ENCODE measurements at regions not wholly inside any gene's neighbourhood (a gene's known extent, or its start where the extent isn't known, plus 50 kb on each side); places are given as distances from the start of the nearest gene placed in this dataset.
"Not testable (repeated sequence)": the region's sequence is repeated elsewhere in the genome, so short reads cannot be mapped to it uniquely, and the experiment has no call there.

GRCh38 chr4:121616449-121616848 lies 80.3 kb downstream of the ANXA5 start:
- DNase-seq; in situ Hi-C loops (cut with MboI; ENCODE audit: low pct_unique_long_range_greater_than_20kb, low sequenced_read_pairs): not testable (repeated sequence)

DNA sequence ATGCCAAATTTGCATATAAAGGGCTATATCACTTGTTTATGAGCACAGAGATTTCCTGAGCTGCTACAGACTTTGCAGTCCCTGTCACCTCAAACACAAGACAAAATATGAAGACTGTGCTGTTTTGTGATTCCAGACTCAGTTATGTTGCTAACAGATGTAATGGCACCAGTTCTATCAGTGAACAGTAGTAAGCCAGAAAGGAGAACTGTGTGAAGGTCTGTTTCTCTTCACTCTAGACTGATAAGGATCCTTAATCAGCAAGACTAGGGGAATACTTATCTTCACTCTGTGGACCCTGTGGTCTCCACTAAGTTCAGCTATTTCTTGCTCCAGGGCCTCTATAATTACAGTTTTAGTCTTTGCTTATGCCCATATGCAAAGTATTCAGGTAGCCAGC lies 82.7 kb downstream of the ANXA5 start:
- DNase-seq, result no peak
- in situ Hi-C loops (cut with MboI; ENCODE audit: low pct_unique_long_range_greater_than_20kb, low sequenced_read_pairs), result no loop called here

DNA sequence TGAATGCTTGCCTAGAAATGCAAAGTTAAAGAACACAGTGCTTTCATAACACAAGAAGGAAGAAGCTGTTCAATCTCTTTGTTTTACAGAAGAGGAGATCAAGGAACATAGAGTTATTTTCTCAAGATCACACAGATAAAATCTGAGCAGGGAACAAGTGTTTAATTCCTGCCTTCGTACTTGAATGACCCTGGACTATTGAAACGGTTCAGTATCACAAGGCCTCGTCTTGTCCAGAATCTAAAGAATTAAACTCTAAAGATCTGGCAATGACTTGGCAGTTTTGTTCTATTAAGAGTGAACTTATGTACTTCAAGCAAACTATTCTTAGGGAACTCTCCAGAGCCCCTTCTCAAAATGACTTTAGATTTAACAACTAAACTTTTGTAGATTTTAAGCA lies 97.7 kb downstream of the ANXA5 start:
- in situ Hi-C loops (cut with MboI; ENCODE audit: low pct_unique_long_range_greater_than_20kb, low sequenced_read_pairs), result no loop called here
- no peak for DNase-seq

GRCh38 chr4:121597346-121597934 lies 99.3 kb downstream of the ANXA5 start:
- DNase-seq, result no peak
- in situ Hi-C loops (cut with MboI; ENCODE audit: low pct_unique_long_range_greater_than_20kb, low sequenced_read_pairs), result no loop called here

DNA sequence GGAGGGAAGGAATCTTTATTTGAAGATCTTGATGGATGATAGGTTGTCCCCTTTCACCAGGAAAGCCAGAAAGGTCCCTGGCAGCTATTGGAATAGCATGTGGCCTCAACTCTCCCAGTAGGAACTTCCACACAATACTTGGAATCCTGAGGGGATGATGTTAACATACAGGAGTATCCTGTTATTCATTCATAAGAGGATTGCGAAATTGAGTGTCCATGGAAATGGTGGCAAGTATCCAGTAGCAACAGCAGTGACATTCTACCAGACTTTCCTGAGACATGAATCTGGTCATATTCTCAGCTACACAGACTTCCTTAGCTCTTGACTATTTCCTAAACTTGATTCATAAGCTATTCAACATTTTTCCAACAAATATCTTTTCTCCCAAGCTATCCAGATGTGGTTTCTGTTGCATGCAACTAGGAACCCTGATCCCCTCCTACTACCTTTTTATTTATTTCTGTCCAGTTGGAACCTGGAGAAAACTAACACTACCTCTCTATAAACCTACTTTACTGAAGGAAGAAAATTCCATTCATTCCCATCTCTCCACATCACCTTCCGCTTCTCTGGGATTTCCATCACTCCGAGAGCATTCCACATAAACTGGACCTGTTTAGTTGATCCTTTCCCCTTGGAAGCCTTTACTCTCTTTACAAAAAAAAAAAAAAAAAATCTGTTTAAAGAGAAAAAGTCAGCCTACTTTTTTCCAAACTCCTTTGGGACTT lies 101.8 kb downstream of the ANXA5 start:
- in situ Hi-C loops (cut with MboI; ENCODE audit: low pct_unique_long_range_greater_than_20kb, low sequenced_read_pairs), result no loop called here
- DNase-seq, result no peak

- no peak for DNase-seq
- in situ Hi-C loops (cut with MboI; ENCODE audit: low pct_unique_long_range_greater_than_20kb, low sequenced_read_pairs), result no loop called here
Observed at GRCh38 chr4:121593760-121594159, 103.0 kb downstream of the ANXA5 start.

DNA sequence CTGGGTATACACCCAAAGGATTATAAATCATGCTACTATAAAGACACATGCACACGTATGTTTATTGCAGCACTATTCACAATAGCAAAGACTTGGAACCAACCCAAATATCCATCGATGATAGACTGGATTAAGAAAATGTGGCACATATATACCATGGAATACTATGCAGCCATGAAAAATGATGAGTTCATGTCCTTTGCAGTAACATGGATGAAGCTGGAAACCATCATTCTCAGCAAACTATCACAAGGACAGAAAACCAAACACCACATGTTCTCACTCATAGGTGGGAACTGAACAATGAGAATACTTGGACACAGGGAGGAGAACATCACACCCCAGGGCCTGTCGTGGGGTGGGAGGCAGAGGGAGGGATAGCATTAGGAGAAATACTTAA lies 104.5 kb downstream of the ANXA5 start:
- in situ Hi-C loops (cut with MboI; ENCODE audit: low pct_unique_long_range_greater_than_20kb, low sequenced_read_pairs), result not testable (repeated sequence)

GRCh38 chr4:121584836-121585235 lies 111.9 kb downstream of the ANXA5 start:
- DNase-seq, result no peak
- in situ Hi-C loops (cut with MboI; ENCODE audit: low pct_unique_long_range_greater_than_20kb, low sequenced_read_pairs), result no loop called here

More for the DNA sequence above, 104.5 kb downstream of the ANXA5 start:
- DNase-seq, result not testable (repeated sequence)

GRCh38 chr4:121583396-121583795 lies 113.4 kb downstream of the ANXA5 start:
- in situ Hi-C loops (cut with MboI; ENCODE audit: low pct_unique_long_range_greater_than_20kb, low sequenced_read_pairs), result no loop called here
- no peak for DNase-seq

DNA sequence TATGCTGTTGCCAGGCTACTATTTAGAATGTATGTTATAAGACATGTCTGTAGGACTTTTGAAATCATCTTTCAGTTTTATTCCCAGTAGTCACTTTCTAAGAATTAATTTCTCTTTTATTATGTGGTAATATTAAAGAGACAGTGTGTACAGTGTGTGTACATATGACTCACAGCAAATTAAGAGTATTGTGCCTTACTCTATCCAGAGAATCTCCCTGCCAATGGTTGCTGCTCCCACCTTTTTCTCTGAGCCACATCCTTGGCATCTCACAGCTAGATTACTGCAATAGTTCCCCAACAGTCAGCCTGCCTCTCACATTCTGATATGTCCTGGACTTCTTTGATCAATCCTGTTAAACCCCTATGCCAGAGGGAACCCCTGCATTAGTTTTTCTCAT lies 114.5 kb downstream of the ANXA5 start:
- DNase-seq, result no peak
- in situ Hi-C loops (cut with MboI; ENCODE audit: low pct_unique_long_range_greater_than_20kb, low sequenced_read_pairs), result no loop called here

DNA sequence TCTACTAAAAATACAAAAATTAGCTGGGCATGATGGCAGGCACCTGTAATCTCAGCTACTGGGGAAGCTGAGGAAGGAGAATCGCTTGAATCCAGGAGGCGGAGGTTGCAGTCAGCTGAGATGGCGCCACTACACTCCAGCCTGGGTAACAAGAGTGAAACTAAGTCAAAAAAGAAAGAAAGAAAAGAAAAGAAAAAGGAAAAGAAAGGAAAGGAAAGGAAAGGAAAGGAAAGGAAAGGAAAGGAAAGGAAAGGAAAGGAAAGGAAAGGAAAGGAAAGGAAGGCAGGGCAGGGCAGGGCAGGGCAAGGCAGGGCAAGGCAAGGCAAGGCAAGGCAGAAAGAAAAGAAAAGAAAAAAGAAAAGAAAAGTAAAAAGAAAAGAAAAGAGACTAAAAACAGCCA lies 121.4 kb downstream of the ANXA5 start:
- DNase-seq; in situ Hi-C loops (cut with MboI; ENCODE audit: low pct_unique_long_range_greater_than_20kb, low sequenced_read_pairs): not testable (repeated sequence)

DNA sequence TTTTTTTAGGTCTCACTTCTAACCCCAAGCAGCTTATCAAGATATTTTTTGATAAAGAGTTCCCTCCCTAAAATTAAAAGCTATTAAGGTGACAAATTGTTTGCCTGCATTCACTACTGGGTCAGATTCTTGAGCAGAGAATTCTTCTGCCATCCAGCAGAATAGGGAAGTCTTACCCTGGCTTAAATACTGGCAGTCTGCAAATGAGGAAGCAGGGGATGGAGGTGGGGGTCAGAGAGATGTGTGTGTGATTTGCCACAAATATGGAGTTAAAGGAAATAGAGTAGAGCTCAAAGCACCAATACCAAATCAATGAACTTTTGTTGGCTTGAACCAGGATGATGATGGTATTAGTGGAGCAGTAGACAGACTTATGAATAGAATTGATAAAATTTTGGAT lies 122.2 kb downstream of the ANXA5 start:
- in situ Hi-C loops (cut with MboI; ENCODE audit: low pct_unique_long_range_greater_than_20kb, low sequenced_read_pairs), result no loop called here
- DNase-seq, result peak; percentile 26

DNA sequence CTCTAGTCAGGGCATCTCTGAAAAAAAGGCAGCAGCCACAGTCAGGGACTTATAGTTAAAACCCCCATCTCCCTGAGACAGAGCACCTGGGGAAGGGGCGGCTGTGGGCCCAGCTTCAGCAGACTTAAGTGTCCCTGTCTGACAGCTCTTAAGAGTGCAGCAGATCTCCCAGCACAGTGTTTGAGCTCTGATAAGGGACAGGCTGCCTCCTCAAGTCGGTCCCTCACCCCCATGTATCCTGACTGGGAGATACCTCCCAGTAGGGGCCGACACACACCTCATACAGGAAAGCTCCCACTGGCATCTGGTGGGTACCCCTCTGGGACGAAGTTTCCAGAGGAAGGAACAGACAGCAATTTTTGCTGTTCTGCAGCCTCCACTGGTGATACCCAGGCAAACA lies 129.0 kb downstream of the ANXA5 start:
- in situ Hi-C loops (cut with MboI; ENCODE audit: low pct_unique_long_range_greater_than_20kb, low sequenced_read_pairs), result no loop called here
- no peak for DNase-seq

DNA sequence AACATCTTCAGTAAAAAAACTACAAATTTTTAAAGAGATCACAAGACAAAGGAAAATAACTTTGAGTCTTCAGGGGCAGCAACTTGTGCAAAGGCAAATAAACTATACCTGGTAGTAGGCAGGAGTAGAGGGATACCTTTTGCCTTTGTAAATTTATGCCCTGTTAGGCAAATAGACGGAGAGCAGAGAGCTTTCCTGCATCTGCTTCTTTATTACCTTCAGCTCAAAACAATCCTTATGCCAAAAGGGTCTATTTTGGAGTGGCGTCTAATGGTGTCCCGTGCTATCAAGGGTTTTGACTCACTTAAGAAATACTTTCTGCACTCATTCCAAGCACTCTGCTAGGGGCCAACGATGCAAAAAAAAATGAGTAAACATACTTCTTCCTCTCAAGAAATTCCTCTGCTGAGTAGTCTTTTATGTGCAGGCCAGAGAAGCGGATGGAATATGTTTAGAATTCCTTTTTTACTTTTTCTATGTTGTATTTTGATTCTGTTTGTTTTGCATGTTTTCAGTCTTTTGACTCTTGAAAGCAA lies 131.9 kb downstream of the ANXA5 start:
- in situ Hi-C loops (cut with MboI; ENCODE audit: low pct_unique_long_range_greater_than_20kb, low sequenced_read_pairs), result no loop called here
- no peak for DNase-seq

DNA sequence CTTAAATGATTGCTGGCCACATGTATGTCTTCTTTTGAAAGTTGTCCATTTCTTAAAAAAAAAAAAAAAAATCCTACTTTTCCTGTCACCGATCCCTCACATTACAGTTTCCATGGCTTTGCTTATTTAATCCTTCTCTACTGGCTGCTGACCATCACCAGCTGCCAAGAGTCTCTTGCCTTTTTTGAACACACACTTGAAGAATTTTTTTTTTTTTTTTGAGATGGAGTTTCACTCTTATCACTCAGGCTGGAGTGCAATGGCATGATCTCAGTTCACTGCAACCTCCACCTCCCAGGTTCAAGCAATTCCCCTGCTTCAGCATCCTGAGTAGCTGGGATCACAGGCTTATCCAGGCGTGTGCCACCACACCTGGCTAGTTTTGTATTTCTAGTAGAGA lies 134.0 kb downstream of the ANXA5 start:
- DNase-seq, result no peak
- in situ Hi-C loops (cut with MboI; ENCODE audit: low pct_unique_long_range_greater_than_20kb, low sequenced_read_pairs), result no loop called here

- in situ Hi-C loops (cut with MboI; ENCODE audit: low pct_unique_long_range_greater_than_20kb, low sequenced_read_pairs), result no loop called here
- no peak for DNase-seq
Observed at GRCh38 chr4:121555315-121556107, 141.3 kb downstream of the ANXA5 start.

GRCh38 chr4:121554382-121554781 lies 142.4 kb downstream of the ANXA5 start:
- in situ Hi-C loops (cut with MboI; ENCODE audit: low pct_unique_long_range_greater_than_20kb, low sequenced_read_pairs), result no loop called here
- DNase-seq, result no peak

GRCh38 chr4:121551881-121552280 lies 144.9 kb downstream of the ANXA5 start:
- in situ Hi-C loops (cut with MboI; ENCODE audit: low pct_unique_long_range_greater_than_20kb, low sequenced_read_pairs), result no loop called here
- DNase-seq, result no peak

- in situ Hi-C loops (cut with MboI; ENCODE audit: low pct_unique_long_range_greater_than_20kb, low sequenced_read_pairs), result no loop called here
- no peak for DNase-seq
Observed at GRCh38 chr4:121551271-121551670, 145.5 kb downstream of the ANXA5 start.

DNA sequence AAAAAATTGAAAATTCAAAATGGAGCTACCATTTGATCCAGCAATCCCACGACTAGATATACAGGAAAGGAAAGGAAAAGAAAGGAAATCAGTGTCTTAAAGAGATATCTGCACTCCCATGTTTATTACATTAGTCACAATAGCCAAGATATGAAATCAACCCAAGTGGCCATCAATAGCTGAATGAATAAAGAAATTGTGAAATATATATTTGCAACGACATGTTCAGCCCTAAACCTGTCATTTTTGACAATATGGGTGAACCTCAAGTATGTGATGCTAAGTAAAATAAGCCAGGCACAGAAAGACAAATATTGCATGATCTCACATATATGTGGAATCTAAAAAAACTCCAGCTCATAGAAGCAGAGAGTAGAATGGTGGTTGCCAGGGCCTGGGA lies 155.1 kb downstream of the ANXA5 start:
- DNase-seq, result no peak
- in situ Hi-C loops (cut with MboI; ENCODE audit: low pct_unique_long_range_greater_than_20kb, low sequenced_read_pairs), result no loop called here
